OCI-LY7 (cell line): ENCODE measurements at regions not wholly inside any gene's neighbourhood (a gene's known extent, or its start where the extent isn't known, plus 50 kb on each side); places are given as distances from the start of the nearest gene placed in this dataset.

ENCODE experiments used
- EZH2phosphoT487 ChIP-seq: fragments of 200-600 bp; sonication (generic); IDR thresholded peaks from 2 replicates; pipeline ENCODE4 v1.6.1; 2018; ENCODE audit warnings: low read depth, borderline replicate concordance, mild to moderate bottlenecking, mixed run types, antibody characterized with exemption, low read length, moderate library complexity, mixed read lengths
- TF ChIP-seq, protein P1 (sequence below): fragments of 200-600 bp; sonication (generic); conservative IDR thresholded peaks from 2 replicates; pipeline ENCODE4 v1.5.1; 2014; ENCODE audit warnings: mild to moderate bottlenecking, antibody characterized with exemption, low read length, moderate library complexity, mixed read lengths

DNA sequence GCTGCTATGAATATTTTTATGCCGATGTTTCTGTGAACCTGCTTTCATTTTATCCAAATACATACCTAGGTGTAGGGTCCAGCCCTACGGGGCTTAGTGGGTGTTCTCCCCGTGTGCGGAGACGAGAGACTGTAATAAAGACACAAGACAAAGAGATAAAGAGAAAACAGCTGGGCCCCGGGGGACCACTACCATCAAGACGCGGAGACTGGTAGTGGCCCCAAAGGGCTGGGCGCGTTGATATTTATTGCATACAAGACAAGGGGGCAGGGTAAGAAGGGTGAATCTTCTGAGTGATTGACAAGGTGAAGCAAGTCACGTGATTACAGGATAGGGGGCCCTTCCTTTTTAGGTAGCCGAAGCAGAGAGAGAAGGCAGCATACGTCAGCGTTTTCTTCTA is 920.1 kb downstream of the BRD1 start:
- TF ChIP-seq, protein P1, sequence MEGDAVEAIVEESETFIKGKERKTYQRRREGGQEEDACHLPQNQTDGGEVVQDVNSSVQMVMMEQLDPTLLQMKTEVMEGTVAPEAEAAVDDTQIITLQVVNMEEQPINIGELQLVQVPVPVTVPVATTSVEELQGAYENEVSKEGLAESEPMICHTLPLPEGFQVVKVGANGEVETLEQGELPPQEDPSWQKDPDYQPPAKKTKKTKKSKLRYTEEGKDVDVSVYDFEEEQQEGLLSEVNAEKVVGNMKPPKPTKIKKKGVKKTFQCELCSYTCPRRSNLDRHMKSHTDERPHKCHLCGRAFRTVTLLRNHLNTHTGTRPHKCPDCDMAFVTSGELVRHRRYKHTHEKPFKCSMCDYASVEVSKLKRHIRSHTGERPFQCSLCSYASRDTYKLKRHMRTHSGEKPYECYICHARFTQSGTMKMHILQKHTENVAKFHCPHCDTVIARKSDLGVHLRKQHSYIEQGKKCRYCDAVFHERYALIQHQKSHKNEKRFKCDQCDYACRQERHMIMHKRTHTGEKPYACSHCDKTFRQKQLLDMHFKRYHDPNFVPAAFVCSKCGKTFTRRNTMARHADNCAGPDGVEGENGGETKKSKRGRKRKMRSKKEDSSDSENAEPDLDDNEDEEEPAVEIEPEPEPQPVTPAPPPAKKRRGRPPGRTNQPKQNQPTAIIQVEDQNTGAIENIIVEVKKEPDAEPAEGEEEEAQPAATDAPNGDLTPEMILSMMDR: no peak
- TF ChIP-seq EZH2phosphoT487: no peak
